ENCODE measurements at regions not wholly inside any gene's neighbourhood (a gene's known extent, or its start where the extent isn't known, plus 50 kb on each side); places are given as distances from the start of the nearest gene placed in this dataset.
"Not testable (repeated sequence)": the region's sequence is repeated elsewhere in the genome, so short reads cannot be mapped to it uniquely, and the experiment has no call there.

GRCh38 chr4:112708772-112709171 lies 71.8 kb downstream of the LARP7 start:
- DNase-seq = no peak

- DNase-seq = no peak
Measured at GRCh38 chr4:112714922-112715901, 78.3 kb downstream of the LARP7 start.

- DNase-seq = no peak
Measured at GRCh38 chr4:112717856-112718255, 80.9 kb downstream of the LARP7 start.

- DNase-seq = no peak
Measured at GRCh38 chr4:112721627-112722026, 84.7 kb downstream of the LARP7 start.

- no peak for DNase-seq
Measured at GRCh38 chr4:112726041-112726440, 89.1 kb downstream of the LARP7 start.

- not testable (repeated sequence) for DNase-seq
Measured at GRCh38 chr4:112727728-112728127, 90.8 kb downstream of the LARP7 start.

- DNase-seq = no peak
Measured at GRCh38 chr4:112731715-112732114, 94.8 kb downstream of the LARP7 start.

- no peak for DNase-seq
Measured at GRCh38 chr4:112732142-112732541, 95.2 kb downstream of the LARP7 start.

GRCh38 chr4:112735474-112735951 lies 98.6 kb downstream of the LARP7 start:
- DNase-seq = no peak

- DNase-seq = no peak
Measured at GRCh38 chr4:112736718-112737135, 99.8 kb downstream of the LARP7 start.

GRCh38 chr4:112739442-112739841 lies 102.5 kb downstream of the LARP7 start:
- no peak for DNase-seq

GRCh38 chr4:112747036-112747435 lies 110.1 kb downstream of the LARP7 start:
- no peak for DNase-seq

- DNase-seq = no peak
Measured at GRCh38 chr4:112748352-112748878, 111.5 kb downstream of the LARP7 start.

GRCh38 chr4:112750749-112751148 lies 113.8 kb downstream of the LARP7 start:
- DNase-seq = not testable (repeated sequence)

GRCh38 chr4:112751447-112751846 lies 114.5 kb downstream of the LARP7 start:
- DNase-seq = no peak

- DNase-seq = no peak
Measured at GRCh38 chr4:112752061-112752460, 115.1 kb downstream of the LARP7 start.

GRCh38 chr4:112752510-112752909 lies 115.6 kb downstream of the LARP7 start:
- no peak for DNase-seq

- no peak for DNase-seq
Measured at GRCh38 chr4:112753333-112753732, 116.4 kb downstream of the LARP7 start.

GRCh38 chr4:112759313-112759712 lies 122.4 kb downstream of the LARP7 start:
- no peak for DNase-seq

GRCh38 chr4:112765317-112765974 lies 128.5 kb downstream of the LARP7 start:
- DNase-seq = no peak

- no peak for DNase-seq
Measured at GRCh38 chr4:112766422-112766821, 129.5 kb downstream of the LARP7 start.

- no peak for DNase-seq
Measured at GRCh38 chr4:112767386-112767785, 130.4 kb downstream of the LARP7 start.

- no peak for DNase-seq
Measured at GRCh38 chr4:112770114-112770513, 133.2 kb downstream of the LARP7 start.

- no peak for DNase-seq
Measured at GRCh38 chr4:112775801-112776200, 138.9 kb downstream of the LARP7 start.
